ENCODE measurements at regions not wholly inside any gene's neighbourhood (a gene's known extent, or its start where the extent isn't known, plus 50 kb on each side); places are given as distances from the start of the nearest gene placed in this dataset.

DNA sequence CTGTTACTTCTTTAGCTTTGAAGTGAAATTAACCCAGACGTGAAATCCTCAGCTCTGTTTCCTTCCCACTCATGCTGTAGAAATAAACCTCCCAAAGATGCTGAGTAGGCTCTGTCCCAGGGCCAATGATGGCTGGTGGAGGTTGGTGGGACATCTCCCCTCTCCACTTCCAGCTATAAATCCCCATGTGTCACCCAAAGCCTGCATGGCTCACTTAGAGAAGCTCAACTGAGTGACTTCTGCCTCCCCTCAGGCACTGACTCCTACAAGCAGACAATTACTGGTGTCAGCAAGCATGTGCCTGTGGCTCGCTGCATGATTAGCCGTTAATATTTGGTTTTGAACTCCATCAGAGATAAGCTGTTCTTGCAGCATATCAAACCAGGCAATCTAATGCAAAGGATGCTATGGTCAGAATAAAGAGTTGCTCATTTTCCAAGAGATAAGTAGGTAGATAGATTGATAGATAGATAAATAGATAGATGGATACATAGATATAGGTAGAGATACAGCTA lies 569.5 kb upstream of the WWC1 start:
- no peak for DNase-seq (ENCODE audit: low read depth)

DNA sequence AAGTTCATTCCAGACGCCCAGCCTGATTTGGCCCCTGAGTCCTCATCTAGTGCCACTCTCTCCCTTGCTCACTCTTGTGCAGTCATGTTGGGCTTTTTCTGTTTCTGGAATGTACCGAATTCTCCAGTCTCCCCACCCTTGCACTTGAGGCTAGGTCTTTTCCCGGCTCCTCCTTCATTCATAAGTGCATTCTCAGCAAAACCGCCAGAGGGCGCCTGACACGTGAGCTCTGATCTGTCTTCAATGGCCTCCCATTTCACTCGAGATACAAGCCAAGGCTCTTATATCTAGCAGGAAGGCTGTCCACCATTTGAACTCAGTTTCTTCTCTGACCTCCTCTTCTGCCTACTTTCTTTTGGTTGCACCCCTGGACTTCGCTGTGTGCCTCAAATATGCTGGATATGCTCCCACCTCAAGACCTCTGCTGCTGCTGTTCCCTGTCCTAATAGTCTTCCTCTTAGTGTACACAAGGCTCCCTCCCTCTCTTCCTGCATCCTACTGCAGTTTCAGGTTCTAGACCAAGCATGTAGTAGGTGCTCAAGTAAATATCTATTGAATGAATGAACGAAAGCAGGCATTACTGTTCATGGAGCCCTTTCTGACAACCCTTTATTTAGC lies 568.1 kb upstream of the WWC1 start:
- peak; percentile 86 for DNase-seq (ENCODE audit: low read depth)

DNA sequence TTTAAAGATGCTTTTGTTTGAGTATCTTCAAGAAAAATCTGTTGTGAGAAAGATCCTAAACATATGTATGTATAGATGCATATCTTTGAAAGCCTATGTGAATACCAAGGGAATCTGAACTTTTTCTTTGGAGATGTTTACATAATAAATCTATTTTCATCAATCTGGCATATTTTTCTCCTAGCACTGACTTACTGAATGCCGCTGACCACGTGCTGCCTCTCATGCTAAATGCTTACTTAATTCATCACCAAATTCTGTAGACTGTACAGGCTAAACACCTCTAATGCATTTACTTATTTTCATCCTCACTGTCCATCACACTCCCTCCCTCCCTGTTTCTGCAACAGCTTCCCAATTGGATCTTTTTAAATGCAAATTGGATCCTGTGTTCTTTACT lies 566.2 kb upstream of the WWC1 start:
- no peak for DNase-seq (ENCODE audit: low read depth)

DNA sequence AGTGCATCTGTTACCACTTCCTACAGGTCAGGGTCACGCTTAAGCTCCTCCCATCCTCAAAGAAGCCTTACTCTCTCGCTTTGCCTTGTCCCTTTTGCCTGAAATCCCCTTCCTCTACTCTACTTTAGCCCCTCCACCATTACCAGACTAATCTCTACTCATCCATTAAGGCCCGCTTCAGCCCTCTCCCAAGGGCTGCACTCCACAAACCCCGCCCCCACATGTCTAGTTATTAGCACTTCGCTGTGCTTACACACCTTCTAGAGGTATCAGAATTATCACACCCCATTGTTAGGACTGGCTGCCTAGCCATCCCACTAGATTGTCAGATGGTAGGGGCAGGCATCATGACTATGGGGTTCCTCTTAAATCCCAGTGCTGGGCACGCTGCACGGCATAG lies 565.7 kb upstream of the WWC1 start:
- DNase-seq (ENCODE audit: low read depth), result no peak

DNA sequence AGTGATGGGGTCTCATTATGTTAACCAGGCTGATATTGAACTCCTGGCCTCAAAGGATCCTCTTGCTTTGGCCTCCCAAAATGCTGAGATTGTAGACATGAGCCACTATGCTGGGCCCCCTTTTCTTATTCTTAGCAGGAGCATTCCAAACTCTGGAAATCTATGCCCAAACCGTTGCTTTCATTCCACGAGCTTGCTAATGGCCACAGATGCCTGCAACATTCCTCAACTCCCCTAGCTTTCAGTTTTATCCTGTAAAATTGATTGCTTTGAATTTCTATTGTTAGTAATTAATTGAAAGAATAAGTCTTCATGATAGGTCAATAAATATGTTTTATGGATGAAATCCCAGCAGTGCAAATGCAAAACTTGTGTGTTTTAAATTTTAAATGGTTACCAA lies 564.8 kb upstream of the WWC1 start:
- no peak for DNase-seq (ENCODE audit: low read depth)

DNA sequence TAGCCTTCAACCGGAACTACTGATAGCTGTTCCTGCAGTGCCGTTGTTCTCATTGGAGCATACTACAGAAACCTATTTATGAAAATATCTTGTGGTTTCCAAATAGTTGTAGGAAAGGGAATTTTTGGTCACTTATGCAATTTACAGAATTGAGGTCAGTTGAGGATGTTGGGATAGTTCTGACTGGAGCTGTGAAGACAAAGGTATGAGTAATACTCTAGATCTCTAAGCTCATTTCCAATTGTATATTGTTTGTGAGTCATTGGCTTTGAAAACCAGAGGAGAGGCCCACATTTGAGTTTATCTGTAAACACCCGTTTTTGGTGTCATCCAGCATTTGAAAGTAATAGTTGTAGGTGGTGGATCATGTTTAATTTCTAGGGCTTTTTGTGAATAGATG lies 561.3 kb upstream of the WWC1 start:
- peak; percentile 38 for DNase-seq (ENCODE audit: low read depth)

DNA sequence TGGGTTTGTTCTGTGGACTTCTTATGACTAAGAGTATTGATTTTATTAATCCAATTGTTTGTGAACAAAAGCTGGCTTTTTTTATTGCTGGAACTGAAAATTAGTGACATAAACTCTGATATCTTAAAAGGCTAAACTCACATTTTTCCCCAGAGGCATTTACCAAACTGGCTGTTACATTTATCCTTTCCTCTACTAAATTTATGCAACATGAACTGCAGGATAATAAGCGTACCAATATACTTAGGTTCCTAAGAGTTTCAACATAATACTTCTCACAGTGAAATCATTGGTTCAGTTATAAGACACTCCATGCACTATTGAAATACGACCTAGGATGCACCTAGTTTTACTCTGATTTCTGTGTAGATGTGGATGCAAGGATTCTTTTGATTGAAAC lies 560.8 kb upstream of the WWC1 start:
- DNase-seq (ENCODE audit: low read depth), result no peak

DNA sequence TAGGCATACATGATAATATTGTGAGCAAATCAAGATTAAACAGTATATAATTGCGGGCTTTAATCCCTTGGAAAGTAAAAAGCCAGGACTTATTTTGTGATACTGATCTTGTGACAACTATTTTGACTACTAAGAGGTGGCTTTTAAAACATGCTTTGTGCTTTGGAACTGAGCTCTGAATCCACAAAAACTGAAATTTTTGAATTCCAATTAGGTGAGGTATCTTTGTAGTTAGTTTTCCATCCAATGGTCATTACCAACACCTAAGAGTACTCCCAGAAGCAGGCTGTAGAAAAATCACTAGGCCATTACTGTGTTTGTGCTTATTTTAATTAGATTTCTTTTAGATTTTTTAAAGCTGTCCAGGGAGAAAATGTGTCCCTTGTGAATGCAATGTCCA lies 559.5 kb upstream of the WWC1 start:
- DNase-seq (ENCODE audit: low read depth), result no peak

DNA sequence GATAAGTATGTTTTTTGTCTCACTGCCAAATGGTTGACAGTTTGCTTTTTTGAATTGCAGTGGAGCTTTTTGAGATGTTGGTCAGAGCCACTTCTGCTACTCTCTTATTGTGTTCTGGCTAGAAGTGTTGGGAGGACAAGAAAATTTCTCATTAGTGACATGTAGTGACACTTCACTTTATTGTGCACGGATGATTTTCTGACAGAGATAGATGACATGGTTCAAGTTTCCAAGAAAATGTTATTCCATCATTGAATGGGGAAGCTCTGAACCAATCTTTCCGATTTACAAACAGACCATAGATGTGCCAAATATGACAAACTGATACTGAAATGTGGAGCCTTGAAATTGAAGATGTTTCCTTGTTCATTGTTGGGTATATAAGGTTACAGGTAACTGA lies 558.9 kb upstream of the WWC1 start:
- no peak for DNase-seq (ENCODE audit: low read depth)

DNA sequence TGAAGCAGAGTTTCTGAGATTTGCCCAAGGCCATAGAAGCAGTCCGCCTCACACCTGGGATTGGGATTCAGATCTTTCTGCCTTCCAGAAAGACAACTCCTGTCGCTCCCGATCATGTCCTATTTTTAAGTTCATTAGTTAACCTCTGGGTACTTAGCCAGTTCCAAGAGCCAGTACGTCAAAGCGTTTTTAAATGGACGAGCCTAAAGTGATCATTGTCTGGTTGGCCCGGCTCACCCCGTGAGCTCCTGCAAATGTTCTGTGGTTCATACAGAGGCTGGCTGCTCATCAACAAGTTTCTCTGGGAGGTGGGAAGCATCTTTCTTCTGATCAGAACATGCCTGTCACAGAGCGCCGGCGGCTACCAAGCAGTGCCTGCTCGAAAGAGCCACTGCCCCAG lies 554.5 kb upstream of the WWC1 start:
- no peak for DNase-seq (ENCODE audit: low read depth)

DNA sequence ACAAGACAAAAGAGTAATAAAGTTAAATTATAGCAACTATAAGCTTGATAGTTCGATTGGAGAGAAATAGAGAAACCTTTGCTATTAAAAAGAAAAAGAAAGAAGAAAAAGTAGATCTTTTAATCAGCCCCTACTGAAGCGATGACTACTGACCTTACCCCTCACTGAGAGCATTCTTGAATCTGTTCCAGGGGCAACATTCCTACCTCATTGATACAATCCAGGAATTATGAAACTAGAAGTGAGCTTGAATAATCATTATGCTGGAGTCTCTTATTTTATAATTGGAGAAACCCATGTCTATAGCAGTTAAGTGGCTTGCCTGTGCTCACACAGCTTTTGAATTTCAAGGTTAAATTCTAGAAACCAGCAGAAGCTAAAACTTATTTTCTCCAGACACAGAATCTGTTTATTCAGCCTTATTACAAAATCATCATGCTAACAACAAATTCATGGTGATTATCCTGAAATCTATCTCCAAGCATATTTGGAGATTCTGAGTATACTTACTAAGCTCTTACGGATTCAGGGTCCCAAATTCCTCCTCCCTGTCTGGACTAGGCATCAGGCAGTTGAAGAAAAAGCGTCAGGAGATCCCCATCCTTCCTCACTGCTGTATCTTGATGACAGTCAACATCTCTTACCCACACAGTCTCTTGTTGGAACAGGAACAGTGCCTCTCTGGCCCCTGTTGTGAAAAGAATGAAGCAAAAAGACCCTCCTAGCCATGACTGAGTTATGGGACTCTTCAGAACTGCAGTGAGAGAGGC lies 547.6 kb upstream of the WWC1 start:
- peak; percentile 13 for DNase-seq (ENCODE audit: low read depth)

DNA sequence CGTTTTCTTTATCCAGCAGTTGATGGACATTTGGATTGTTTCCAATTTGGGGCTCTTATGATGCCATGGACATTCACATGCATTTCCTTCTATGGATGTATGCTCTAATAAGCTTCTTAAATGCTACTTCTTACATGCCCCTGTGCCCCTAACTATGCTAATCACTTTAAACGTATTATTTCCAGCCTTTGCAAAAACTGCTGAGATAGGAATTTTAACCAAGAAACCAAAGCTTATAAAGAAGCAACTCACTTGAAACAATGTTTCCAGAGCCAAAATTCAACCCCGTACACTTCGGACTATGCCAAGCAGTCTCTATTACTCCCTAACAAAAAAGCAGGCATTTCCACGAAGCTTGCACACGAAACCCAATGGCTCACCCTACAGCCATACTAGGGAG lies 545.6 kb upstream of the WWC1 start:
- no peak for DNase-seq (ENCODE audit: low read depth)

DNA sequence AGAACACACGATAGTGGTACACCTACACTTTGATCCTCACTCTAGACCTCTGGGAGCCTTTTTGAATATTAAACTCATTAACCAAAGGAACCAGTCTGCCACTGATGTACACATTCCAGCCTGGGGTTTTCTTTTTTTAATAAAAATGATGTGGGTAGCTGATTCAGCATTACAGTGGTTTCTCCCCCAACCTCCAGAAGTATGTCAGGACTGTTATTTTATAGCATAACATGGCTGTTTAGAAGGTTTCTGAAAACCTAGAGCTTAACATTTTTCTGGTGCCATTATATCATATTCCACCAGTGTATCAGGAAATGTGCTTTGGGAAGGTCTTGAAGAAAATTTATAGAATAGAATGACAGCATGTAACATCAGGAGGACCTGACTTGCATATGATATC lies 540.9 kb upstream of the WWC1 start:
- DNase-seq (ENCODE audit: low read depth), result no peak

DNA sequence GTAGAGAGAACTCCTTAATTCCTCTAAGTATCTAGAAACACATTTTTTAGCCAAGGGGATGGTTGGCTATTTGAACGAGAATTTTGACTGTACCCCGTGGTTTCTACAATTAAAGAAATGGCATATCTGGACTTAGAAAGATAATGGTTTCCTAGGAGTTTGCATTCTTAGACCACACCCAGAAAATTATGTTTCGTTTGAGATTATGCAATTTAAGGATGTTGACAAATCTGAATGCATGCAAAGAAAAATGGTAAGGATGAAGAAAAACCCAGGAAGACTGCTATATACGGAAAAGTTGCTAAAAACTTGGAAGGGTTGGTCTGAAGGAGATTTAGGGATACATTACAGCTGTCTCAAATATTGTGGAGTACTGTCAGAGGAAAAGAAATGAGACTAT lies 538.5 kb upstream of the WWC1 start:
- no peak for DNase-seq (ENCODE audit: low read depth)

DNA sequence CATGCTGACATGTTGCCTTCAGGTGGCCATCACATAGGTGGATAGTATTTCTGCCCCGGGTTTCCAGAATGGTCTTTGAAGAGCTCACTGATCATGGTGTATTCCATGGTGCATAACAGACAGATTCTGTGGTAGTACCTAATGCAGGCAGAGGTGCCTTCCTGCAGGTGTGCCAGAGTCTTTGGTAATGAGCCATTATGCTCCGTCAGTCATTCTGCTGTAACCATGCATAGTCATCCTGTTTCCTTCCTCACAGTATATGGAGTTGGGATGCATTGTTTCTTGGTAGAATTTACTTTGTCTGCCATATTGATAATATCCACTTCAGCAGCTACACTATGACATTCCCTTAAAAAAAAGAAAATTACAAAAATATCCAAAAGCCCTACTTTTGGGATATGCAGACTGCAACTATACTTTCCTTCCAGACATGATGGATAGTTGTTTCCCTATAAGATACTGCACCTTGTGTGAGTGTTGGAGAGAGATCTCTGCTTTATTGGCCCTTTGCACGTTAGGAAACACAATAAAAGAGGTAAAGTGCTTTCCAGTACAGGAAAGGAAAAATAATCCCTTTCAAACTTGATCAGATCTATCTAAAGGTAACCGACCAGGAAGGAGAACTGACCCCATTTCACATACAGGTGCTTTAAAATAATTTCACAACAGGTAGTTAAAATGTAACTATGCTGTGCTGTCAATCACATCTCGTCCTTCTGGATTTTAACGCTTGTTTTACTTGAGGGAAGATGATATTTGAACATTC lies 537.5 kb upstream of the WWC1 start:
- no peak for DNase-seq (ENCODE audit: low read depth)

DNA sequence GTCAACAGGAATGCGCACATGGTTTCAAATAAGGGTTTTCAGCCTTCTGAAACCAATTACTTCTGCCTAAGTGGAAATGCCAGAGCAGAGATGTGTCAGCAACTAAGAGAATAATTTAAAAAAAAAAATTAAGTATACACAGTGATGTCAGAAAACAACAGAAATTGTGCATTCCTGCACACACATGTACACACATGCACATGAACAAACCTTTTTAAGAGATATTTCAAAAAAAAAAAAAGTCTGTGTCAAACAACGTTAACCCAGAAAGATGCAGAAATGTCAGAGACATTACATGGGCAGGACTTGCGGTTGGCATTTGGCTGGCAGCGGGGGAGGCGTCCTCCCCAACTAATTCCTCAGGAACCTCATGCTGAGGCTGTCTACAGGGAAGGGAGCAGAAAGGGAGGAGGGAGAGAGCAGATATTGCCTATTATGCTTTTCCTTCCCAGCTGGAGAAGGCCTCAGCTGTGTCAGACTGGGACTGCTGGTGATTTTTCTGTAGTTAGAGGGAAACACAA lies 536.9 kb upstream of the WWC1 start:
- peak; percentile 52 for DNase-seq (ENCODE audit: low read depth)

DNA sequence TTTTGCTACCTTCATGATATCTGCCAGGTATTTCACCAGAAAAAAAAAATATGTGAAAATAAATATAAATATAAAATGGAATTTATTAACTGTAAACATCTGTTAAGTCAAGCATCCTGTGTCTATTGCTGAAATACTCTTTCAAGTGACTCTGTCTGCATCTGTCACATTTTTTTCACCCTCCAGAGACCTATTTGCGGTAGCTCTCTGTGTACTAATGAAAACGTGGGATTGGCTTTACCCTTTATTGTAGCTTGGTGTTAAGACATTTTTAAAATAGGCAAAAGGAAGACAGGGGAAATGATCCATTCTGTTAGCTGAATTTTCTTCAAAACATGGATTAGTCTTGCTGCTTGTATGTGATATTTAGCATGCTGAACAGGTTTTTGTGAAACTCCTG lies 536.0 kb upstream of the WWC1 start:
- no peak for DNase-seq (ENCODE audit: low read depth)

DNA sequence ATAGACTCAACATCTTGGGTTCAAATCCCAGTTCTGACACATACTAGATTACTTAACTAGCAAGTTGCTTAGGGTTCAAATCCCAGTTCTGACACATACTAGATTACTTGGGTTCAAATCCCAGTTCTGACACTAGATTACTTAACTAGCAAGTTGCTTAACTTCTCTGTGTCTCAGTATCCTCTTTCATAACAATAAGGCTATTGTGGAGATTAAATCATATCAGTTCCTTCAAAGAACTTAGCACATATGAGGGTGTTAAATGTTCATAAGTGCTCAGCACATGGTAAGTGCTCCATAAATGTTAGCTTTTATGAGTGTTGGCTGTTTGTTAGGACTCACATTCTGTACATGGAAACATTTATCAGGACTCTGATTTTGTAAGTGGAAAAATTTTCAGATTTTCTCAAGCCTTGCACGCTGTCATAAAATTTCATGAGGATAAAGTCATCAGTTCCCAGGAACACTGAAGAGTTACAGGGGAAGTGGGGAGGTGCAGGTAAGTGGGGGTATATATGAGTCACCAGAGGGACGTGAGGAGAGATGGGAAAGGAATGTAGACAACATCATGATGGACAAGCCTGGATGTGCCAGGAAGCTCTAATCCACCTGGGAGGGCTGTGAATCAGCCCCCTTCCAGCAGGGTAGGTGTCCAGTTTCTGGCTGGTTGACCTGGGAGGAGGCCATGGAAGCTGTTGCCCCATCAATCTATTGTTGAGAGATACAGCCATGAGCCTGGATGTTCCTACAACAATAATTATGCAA lies 532.2 kb upstream of the WWC1 start:
- no peak for DNase-seq (ENCODE audit: low read depth)

DNA sequence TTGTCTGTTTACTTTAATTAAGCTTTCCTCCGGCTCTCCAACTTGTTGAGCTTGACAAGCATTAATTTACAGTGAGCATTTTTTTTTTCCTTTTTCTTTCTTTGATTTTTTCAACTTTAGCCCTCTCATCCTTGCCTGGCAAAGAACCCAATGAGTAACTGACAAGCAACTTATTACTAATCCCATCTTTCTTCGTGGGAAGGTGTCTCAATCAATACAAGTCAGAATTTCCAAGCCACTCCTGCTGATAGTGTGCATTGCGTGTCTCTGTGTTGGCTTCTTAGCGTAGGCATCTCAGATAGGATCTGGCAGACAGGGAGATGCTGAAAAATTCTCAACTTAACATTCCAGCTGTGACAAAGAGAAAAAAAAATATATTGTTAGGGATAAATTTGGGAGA lies 527.7 kb upstream of the WWC1 start:
- DNase-seq (ENCODE audit: low read depth), result no peak

DNA sequence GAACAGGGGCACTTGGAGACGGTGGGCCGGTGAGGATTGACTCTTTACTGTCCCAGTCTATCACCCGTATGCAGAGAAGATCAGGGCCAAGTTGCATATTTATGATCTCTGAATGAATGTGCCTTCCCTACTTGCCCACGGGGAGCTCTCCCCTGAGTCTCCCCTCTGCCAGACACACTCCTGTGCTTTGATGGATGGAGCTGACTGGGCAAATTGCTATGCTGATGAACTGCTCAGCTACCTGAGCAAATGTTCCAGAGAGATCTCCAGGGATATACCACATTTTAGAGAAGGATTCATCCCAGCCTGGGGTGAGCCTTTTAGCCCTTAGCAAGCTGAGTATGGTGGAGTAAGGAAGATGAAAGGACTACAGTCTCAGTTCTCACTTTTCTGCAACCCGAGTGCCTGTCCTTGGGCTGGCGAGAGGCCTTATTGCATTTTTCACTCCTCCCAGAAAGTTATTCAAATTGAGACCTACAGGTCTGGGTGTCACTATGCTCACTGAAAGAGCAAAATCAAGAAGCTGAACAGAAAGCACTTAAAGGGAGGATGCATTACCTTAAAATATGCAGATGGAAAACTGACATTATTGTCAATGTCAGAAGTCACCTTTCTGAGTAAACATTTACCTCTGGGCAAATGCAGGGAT lies 526.7 kb upstream of the WWC1 start:
- DNase-seq (ENCODE audit: low read depth), result no peak

DNA sequence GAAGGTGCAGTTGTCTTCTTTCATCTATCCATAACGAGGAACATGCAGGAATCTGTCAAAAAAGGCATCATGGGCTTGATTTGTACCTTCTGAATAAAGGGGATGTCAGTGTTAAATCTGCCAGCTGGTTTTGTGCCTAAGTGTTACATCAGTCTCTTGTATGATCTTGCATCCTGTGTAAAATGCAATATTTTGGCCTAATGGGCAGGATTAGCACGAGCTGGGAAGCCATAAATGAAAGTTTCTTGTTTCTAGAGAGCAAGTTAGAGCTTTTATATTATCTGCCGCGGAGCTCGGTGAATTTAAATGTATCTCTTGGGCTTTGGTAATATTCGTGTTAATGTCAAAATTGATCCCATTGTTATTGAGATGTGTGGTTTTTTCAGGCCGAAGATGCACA lies 526.1 kb upstream of the WWC1 start:
- no peak for DNase-seq (ENCODE audit: low read depth)

Measured in myocyte (in vitro differentiated cells).